ENCODE measurements at regions not wholly inside any gene's neighbourhood (a gene's known extent, or its start where the extent isn't known, plus 50 kb on each side); places are given as distances from the start of the nearest gene placed in this dataset.

- TF ChIP-seq CTCF (IDR thresholded peaks at IDR 0.05; ENCODE audit: insufficient read depth, low read depth, low read length) (no peak), EZH2 (IDR thresholded peaks at IDR 0.05; ENCODE audit: insufficient read depth, low read length) (no peak)
- Mint-ChIP-seq H3K27me3 (ENCODE audit: low read depth, unreplicated experiment) (peaks cover 47% of the 10 kb centered on the region), H3K36me3 (ENCODE audit: low read depth, unreplicated experiment) (no peaks in the 10 kb centered on the region), H3K4me1 (ENCODE audit: low read depth, unreplicated experiment) (no peaks in the 10 kb centered on the region), H3K9me3 (ENCODE audit: unreplicated experiment) (peaks cover 2% of the 10 kb centered on the region), H3K27ac (ENCODE audit: unreplicated experiment) (no peak overlapping the region), H3K4me3 (ENCODE audit: unreplicated experiment) (no peak overlapping the region)
- no peak for FAIRE-seq
- Histone ChIP-seq H3K4me3 (ENCODE audit: insufficient read depth, low read depth, low read length) (no peak overlapping the region), H2AFZ (ENCODE audit: low read depth, low read length) (no peak overlapping the region), H3K79me2 (ENCODE audit: insufficient read depth, low read length) (no peaks in the 10 kb centered on the region), H3K9me3 (ENCODE audit: insufficient read depth, low read depth, low read length) (no peaks in the 10 kb centered on the region), H4K20me1 (ENCODE audit: insufficient read depth, low read length) (no peaks in the 10 kb centered on the region), H3K9ac (ENCODE audit: low read length) (no peak overlapping the region), H3K4me2 (ENCODE audit: low read length) (no peak overlapping the region), H3K4me1 (ENCODE audit: insufficient read depth, low read length) (peaks cover 9% of the 10 kb centered on the region), H3K27ac (ENCODE audit: low read depth, low read length) (no peak overlapping the region), H3K27me3 (ENCODE audit: insufficient read depth, low read length) (peaks cover 7% of the 10 kb centered on the region), H3K36me3 (ENCODE audit: insufficient read depth, low read length) (no peaks in the 10 kb centered on the region)
- DNase-seq (ENCODE audit: low read depth), result no peak
Observed at GRCh38 chr15:101551696-101552591, 62.4 kb upstream of the PCSK6 start.

GRCh38 chr15:101550124-101550523 is 60.6 kb upstream of the PCSK6 start:
- H3K27ac Mint-ChIP-seq (ENCODE audit: unreplicated experiment), result no peak overlapping the region

More at GRCh38 chr15:101550124-101550523, 60.6 kb upstream of the PCSK6 start:
- Histone ChIP-seq H3K4me2 (ENCODE audit: low read length) (no peak overlapping the region), H3K36me3 (ENCODE audit: insufficient read depth, low read length) (no peaks in the 10 kb centered on the region), H3K27me3 (ENCODE audit: insufficient read depth, low read length) (peaks cover 15% of the 10 kb centered on the region), H3K27ac (ENCODE audit: low read depth, low read length) (no peak overlapping the region), H4K20me1 (ENCODE audit: insufficient read depth, low read length) (no peaks in the 10 kb centered on the region), H3K4me3 (ENCODE audit: insufficient read depth, low read depth, low read length) (no peak overlapping the region), H3K9me3 (ENCODE audit: insufficient read depth, low read depth, low read length) (no peaks in the 10 kb centered on the region), H3K79me2 (ENCODE audit: insufficient read depth, low read length) (no peaks in the 10 kb centered on the region), H3K9ac (ENCODE audit: low read length) (no peak overlapping the region), H3K4me1 (ENCODE audit: insufficient read depth, low read length) (peaks cover 9% of the 10 kb centered on the region), H2AFZ (ENCODE audit: low read depth, low read length) (no peak overlapping the region)
- TF ChIP-seq EZH2 (IDR thresholded peaks at IDR 0.05; ENCODE audit: insufficient read depth, low read length) (no peak), CTCF (IDR thresholded peaks at IDR 0.05; ENCODE audit: insufficient read depth, low read depth, low read length) (no peak)
- Mint-ChIP-seq H3K4me3 (ENCODE audit: unreplicated experiment) (no peak overlapping the region), H3K9me3 (ENCODE audit: unreplicated experiment) (peaks cover 2% of the 10 kb centered on the region), H3K4me1 (ENCODE audit: low read depth, unreplicated experiment) (no peaks in the 10 kb centered on the region), H3K27me3 (ENCODE audit: low read depth, unreplicated experiment) (peaks cover 61% of the 10 kb centered on the region), H3K36me3 (ENCODE audit: low read depth, unreplicated experiment) (no peaks in the 10 kb centered on the region)
- FAIRE-seq (no peak), DNase-seq (ENCODE audit: low read depth) (no peak)

Data from astrocyte (in vitro differentiated cells and primary cell).